Non-pigmented ciliary epithelial cell (primary cell): ENCODE measurements at regions not wholly inside any gene's neighbourhood (a gene's known extent, or its start where the extent isn't known, plus 50 kb on each side); places are given as distances from the start of the nearest gene placed in this dataset.

Source experiments
- DNase-seq: peaks from one replicate; pipeline ENCODE4 v3.0.0-alpha.2; 2010; ENCODE audit warnings: low read depth

GRCh38 chr13:34883396-34883795 is 58.7 kb upstream of the NBEA start:
- no peak for DNase-seq

DNA sequence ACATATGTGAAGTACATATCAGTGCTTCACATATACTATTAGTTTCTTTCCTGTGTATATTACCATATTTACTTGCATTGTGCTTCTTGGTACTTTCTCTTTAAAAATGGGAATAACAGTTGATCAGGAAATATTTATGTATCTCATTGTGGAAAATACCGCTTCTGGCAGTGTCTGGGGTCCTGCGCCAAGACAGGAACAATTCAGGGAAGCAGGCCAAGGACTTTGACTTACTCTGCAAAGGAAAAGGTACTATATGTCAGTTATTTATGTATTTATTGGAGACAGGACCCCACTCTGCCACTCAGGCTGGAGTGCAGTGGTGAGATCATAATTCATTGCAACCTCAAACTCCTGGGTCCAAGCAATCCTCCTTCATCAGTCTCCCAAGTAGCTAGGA is 57.7 kb upstream of the NBEA start:
- DNase-seq = no peak

- DNase-seq = no peak
Measured at GRCh38 chr13:34886121-34886875, 55.8 kb upstream of the NBEA start.

- DNase-seq = no peak
Measured at GRCh38 chr13:34886987-34887386, 55.1 kb upstream of the NBEA start.
